GM18507 (cell line): ENCODE measurements at regions not wholly inside any gene's neighbourhood (a gene's known extent, or its start where the extent isn't known, plus 50 kb on each side); places are given as distances from the start of the nearest gene placed in this dataset.
A peak's percentile ranks its signal among the peaks of the same experiment; 100 is the strongest.

Source experiments
- DNase-seq: peaks from one replicate; pipeline ENCODE4 v3.0.0; 2011; ENCODE audit warnings: low read depth; ENCODE audit not compliant: insufficient read length; ENCODE audit errors: extremely low spot score
- FAIRE-seq: peaks from 2 replicates; lab custom pipeline; 2011; peaks lifted over from hg19 to GRCh38; lab: Jason Lieb, UNC

DNA sequence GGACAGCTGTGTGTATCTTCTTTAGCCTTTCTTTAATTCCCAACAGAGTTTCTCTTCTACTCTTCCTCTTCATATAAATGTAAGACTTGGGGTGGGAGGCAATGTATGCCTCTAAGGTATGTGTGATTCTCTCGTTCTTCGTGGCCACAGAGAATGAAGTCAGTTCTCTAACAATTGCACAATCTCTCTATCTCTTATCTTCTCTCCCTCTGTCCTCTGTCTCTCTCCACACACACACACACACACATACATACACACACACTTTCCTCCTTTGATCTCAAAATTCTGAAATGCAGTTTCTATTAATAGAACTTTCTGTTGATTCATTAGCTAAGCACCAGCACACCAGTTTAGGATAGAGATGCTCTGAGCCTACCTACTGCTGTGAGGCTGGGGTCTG lies 615.7 kb upstream of the SALL1 start:
- DNase-seq (no peak), FAIRE-seq (no peak)

DNA sequence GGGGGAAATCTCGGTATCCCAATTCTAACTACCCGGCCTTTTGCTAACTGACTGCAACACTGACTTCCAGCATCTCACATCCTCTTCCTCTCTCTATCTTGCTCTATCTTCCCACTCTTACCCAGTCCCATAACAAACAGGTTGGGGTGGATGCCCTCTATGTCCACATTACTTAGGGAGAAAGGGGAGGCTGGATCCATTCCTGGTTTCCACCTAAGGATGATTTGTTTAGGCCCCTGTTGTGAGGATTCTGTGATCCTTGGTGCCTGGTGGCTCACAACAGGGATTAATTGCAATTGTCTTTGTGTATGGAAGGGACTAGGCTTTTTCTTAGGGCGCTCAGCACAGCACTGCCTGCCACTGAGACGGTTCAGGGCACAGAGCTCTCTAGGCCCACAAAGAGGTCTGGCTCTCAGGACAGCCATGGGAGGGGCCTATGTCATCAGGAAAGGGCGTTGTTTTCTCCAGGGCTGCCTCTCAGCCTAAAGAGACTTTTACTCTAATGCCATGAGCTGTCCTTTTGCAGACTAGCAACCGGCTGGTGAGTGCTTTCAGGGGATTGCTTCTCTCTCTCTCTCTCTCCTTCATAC lies 612.1 kb upstream of the SALL1 start:
- no peak for DNase-seq
- FAIRE-seq, result no peak

- FAIRE-seq (peak; percentile 70), DNase-seq (peak; percentile 44)
Measured at GRCh38 chr16:51762081-51762996, 611.3 kb upstream of the SALL1 start.

- FAIRE-seq (no peak), DNase-seq (no peak)
Measured at GRCh38 chr16:51761001-51761400, 609.9 kb upstream of the SALL1 start.

DNA sequence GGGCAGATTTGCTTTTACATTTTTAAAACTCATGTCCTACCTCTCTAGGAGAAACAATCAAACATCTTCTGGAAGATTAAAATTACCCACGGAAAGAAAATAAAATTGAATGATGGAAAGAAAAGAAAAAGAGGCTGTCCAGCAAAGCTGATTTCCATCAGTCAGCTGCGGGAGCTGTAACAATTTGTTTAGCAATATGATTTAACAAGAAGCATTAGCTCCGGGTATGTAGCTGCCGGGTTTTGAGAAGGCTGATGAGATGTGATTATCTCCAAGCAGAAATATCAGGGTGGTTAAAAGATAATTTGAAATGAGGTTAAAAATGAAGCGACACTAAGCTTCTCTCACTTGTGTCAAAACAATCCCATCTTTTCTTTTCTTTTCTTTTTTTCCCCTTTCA lies 608.9 kb upstream of the SALL1 start:
- no peak for DNase-seq
- FAIRE-seq, result no peak

DNA sequence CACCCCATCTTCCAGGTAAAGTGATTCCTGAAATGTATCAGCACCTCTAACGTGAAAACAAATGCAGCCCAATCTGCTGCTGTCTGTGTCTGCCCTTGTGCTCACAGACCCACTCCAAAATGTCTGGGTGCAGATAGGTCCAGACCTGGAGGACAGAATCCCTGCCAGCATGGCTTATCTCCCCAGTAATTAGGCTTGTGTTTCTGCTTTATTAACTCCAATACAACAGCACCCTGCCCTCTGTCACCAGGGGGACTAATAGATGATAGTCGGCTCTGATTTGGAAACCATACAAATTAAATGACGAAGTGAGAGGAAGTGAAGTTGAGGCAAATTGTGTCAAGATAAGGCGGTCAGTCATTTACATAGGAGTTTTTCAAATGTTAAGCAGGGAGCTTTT lies 608.3 kb upstream of the SALL1 start:
- DNase-seq (no peak), FAIRE-seq (no peak)

DNA sequence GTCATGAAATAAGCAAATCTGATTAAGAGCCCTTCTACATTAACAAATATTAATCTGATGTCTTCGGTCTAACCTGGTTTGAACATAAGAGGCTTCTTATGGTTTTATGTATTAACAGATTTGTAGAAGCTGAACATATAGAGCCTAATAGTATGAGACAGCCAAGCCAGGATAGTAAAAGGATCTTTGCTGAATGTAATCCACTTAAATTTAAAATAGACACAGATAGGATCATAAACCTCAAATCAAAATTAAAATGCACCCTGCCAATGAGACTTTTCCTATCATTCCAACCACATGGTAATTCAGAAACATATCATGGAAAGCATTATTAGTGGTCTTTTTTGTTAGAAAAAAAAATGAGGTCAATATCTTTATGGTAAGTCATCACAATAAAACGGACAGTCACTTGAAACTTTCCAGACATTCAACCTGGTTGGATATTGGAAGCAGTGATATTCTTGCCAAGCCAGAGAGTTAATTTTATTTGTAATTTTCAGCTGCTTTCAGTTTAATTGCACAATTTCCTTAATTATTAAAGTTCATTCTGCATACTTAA lies 606.9 kb upstream of the SALL1 start:
- FAIRE-seq (no peak), DNase-seq (no peak)

- DNase-seq (no peak), FAIRE-seq (no peak)
Measured at GRCh38 chr16:51757505-51757904, 606.4 kb upstream of the SALL1 start.

DNA sequence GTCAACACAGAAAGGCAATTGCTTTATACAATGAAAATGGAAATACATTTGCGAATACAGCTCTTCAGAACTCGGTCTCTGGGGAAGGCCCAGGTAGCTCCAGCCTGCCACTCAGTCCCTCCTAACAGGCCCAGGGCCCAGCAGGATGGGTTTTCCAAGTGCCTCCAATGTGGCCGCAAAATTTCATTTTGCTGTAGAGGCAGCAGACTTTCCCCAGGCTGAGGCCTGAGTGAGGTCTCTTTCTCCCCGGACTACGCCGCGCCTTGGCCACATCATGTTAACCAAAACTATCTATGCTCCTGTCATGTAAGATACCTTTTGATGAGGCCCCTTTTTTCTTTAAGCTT lies 606.0 kb upstream of the SALL1 start:
- FAIRE-seq, result no peak
- DNase-seq, result no peak

DNA sequence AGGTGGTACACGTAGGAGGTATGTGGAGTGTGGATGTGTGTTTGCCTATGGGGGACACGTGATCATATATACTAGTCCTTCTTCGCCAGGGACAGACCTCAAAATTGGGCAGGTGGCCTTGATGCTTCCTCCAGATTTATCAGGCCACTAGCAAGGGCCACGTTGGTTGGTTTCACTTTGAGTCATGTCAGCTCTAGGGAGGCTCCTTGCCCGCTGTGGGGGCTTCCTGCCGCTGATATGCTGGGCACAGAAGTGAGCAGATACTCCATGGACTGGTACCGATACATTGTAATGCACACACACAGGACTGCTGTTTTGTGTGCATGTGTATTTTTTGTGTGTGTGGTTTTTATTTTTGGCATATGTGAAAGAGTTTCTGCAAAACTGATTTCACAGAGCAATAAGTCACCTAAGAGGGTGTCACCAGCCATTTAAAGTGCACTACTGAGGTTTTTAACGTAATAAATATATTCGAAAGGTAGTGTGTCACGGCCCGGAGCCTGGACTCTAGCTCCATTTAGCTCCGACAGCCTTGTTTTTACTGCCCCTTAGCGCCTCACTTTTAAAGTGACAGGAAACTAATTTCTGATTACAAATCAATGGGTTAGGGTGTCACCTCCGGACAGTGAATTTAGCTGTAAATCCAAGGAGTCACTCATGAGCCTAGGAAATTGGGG lies 605.5 kb upstream of the SALL1 start:
- FAIRE-seq (no peak), DNase-seq (no peak)

GRCh38 chr16:51755577-51756355 lies 604.7 kb upstream of the SALL1 start:
- no peak for DNase-seq
- FAIRE-seq, result no peak

GRCh38 chr16:51755039-51755501 lies 604.0 kb upstream of the SALL1 start:
- FAIRE-seq, result no peak
- DNase-seq, result no peak

DNA sequence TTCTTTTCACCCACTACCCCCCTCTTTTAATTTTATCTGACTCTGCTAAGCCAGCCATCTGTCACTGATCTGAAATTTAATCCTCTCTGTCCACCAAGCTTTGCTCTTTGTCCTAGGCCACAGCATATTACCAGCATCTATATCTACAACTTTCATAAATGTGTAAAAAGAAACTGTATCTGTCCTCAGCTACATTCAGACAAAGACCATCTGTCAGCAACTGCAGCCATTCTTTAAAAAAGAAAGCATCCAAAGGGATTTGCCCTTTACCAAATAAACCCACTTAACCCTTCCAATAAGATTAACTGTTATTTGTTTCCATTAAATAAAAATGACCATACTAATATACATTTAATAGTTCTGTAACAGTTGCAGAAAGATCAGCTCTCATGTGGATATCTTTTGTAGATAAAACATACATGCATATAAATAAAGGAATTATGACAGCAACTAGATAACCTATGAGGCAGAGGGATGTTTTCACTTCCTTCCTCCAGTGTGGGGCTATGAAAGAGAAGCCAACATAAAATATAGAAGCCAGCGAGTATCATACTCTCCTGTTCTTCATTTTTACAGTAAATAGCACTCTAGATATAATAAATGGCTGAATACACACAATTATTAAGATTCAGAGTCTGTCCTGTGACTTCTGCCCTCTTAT lies 602.5 kb upstream of the SALL1 start:
- FAIRE-seq (no peak), DNase-seq (no peak)

GRCh38 chr16:51752438-51752995 lies 601.4 kb upstream of the SALL1 start:
- FAIRE-seq (no peak), DNase-seq (no peak)

DNA sequence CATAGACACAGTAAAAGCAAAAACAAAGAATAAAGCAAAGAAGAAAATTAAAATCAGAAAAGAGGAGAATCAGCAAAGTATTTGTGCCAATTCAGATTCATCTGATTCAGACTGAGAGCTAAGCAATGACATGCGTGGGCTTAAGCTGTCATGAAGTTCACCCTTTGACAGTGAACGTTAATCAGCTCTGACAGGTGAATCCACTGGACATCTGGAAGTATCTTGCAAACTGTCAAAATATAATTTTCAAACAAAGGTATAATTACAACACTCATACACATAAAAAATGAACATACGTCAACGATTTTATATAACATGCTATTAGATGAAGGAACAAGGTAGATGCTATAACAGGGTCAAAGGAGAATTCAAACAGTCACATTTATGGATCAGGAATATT lies 596.3 kb upstream of the SALL1 start:
- FAIRE-seq (no peak), DNase-seq (no peak)

- DNase-seq (no peak), FAIRE-seq (no peak)
Measured at GRCh38 chr16:51734220-51734619, 583.1 kb upstream of the SALL1 start.

- FAIRE-seq (no peak), DNase-seq (no peak)
Measured at GRCh38 chr16:51733181-51733580, 582.1 kb upstream of the SALL1 start.

DNA sequence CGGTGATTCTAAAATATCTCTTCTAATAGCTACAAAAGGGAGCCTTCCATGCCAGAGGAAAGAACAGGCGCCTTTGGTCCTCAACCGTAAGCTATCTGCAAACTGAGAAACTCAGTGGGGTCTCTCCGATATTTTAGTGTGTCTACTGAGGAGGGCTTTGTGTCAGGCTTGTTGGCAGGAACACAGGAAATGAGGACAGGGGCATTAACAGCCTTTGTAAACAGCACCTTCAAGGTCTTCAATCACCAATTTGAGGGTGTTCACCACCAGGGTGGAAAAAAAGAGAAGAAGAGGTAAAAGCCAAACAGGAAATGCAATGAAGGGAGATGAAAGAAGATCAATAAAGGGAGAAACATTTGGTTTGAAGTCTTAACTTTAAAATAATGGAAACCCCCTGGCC lies 580.1 kb upstream of the SALL1 start:
- FAIRE-seq (no peak), DNase-seq (no peak)
